ENCODE measurements at regions not wholly inside any gene's neighbourhood (a gene's known extent, or its start where the extent isn't known, plus 50 kb on each side); places are given as distances from the start of the nearest gene placed in this dataset.

GRCh38 chr2:57685032-57685431 is 361.6 kb upstream of the VRK2 start:
- Histone ChIP-seq H3K79me2 (ENCODE audit: low read length) (no peaks in the 10 kb centered on the region), H3K27me3 (replicated peaks; ENCODE audit: insufficient read depth, low read length) (no peaks in the 10 kb centered on the region), H3K36me3 (replicated peaks; ENCODE audit: insufficient read depth, low read length) (no peaks in the 10 kb centered on the region), H4K20me1 (ENCODE audit: insufficient read depth, low read length) (no peaks in the 10 kb centered on the region), H3K4me1 (ENCODE audit: low read length) (no peaks in the 10 kb centered on the region), H3K9ac (ENCODE audit: low read length) (no peak overlapping the region), H3K9me2 (replicated peaks; ENCODE audit: insufficient read depth, low read length) (no peaks in the 10 kb centered on the region), H3F3A (ENCODE audit: insufficient read depth, low read length) (no peaks in the 10 kb centered on the region), H3K4me3 (ENCODE audit: low read length) (no peak overlapping the region), H3K27ac (ENCODE audit: low read length) (no peak overlapping the region), H3K4me2 (ENCODE audit: low read depth, low read length) (no peak overlapping the region), H2AFZ (ENCODE audit: low read length) (no peak overlapping the region), H3K9me3 (replicated peaks; ENCODE audit: insufficient read depth, low read length) (no peaks in the 10 kb centered on the region)
- no peak for TF ChIP-seq CTCF (IDR thresholded peaks at IDR 0.05; ENCODE audit: low read length)
- TF ChIP-seq EZH2phosphoT487 (IDR thresholded peaks at IDR 0.05; ENCODE audit: low read length) = no peak
- no peak for TF ChIP-seq EZH2 (optimal IDR thresholded peaks at IDR 0.05; ENCODE audit: low read depth, low read length)
- no peak for DNase-seq

- Histone ChIP-seq H3F3A (ENCODE audit: insufficient read depth, low read length) (no peaks in the 10 kb centered on the region), H4K20me1 (ENCODE audit: insufficient read depth, low read length) (no peaks in the 10 kb centered on the region), H3K36me3 (replicated peaks; ENCODE audit: insufficient read depth, low read length) (no peaks in the 10 kb centered on the region), H2AFZ (ENCODE audit: low read length) (no peak overlapping the region), H3K27ac (ENCODE audit: low read length) (no peak overlapping the region), H3K4me2 (ENCODE audit: low read depth, low read length) (no peak overlapping the region), H3K4me3 (ENCODE audit: low read length) (no peak overlapping the region), H3K4me1 (ENCODE audit: low read length) (no peaks in the 10 kb centered on the region), H3K9me3 (replicated peaks; ENCODE audit: insufficient read depth, low read length) (no peaks in the 10 kb centered on the region), H3K9ac (ENCODE audit: low read length) (no peak overlapping the region), H3K27me3 (replicated peaks; ENCODE audit: insufficient read depth, low read length) (no peaks in the 10 kb centered on the region), H3K9me2 (replicated peaks; ENCODE audit: insufficient read depth, low read length) (no peaks in the 10 kb centered on the region), H3K79me2 (ENCODE audit: low read length) (no peaks in the 10 kb centered on the region)
- TF ChIP-seq CTCF (IDR thresholded peaks at IDR 0.05; ENCODE audit: low read length) = no peak
- TF ChIP-seq EZH2 (optimal IDR thresholded peaks at IDR 0.05; ENCODE audit: low read depth, low read length) = no peak
- TF ChIP-seq EZH2phosphoT487 (IDR thresholded peaks at IDR 0.05; ENCODE audit: low read length) = no peak
- DNase-seq = no peak
These were observed 354.2 kb upstream of the VRK2 start for GRCh38 chr2:57692395-57692794.

GRCh38 chr2:57693177-57693576 is 353.4 kb upstream of the VRK2 start:
- Histone ChIP-seq H3F3A (ENCODE audit: insufficient read depth, low read length) (no peaks in the 10 kb centered on the region), H3K27ac (ENCODE audit: low read length) (no peak overlapping the region), H3K4me1 (ENCODE audit: low read length) (no peaks in the 10 kb centered on the region), H3K4me2 (ENCODE audit: low read depth, low read length) (no peak overlapping the region), H3K79me2 (ENCODE audit: low read length) (no peaks in the 10 kb centered on the region), H2AFZ (ENCODE audit: low read length) (no peak overlapping the region), H3K27me3 (replicated peaks; ENCODE audit: insufficient read depth, low read length) (no peaks in the 10 kb centered on the region), H3K36me3 (replicated peaks; ENCODE audit: insufficient read depth, low read length) (no peaks in the 10 kb centered on the region), H3K9me2 (replicated peaks; ENCODE audit: insufficient read depth, low read length) (no peaks in the 10 kb centered on the region), H3K4me3 (ENCODE audit: low read length) (no peak overlapping the region), H3K9me3 (replicated peaks; ENCODE audit: insufficient read depth, low read length) (no peaks in the 10 kb centered on the region), H4K20me1 (ENCODE audit: insufficient read depth, low read length) (no peaks in the 10 kb centered on the region), H3K9ac (ENCODE audit: low read length) (no peak overlapping the region)
- TF ChIP-seq EZH2phosphoT487 (IDR thresholded peaks at IDR 0.05; ENCODE audit: low read length) (no peak), EZH2 (optimal IDR thresholded peaks at IDR 0.05; ENCODE audit: low read depth, low read length) (no peak), CTCF (IDR thresholded peaks at IDR 0.05; ENCODE audit: low read length) (no peak)
- DNase-seq = no peak
